ENCODE measurements at regions not wholly inside any gene's neighbourhood (a gene's known extent, or its start where the extent isn't known, plus 50 kb on each side); places are given as distances from the start of the nearest gene placed in this dataset.

DNA sequence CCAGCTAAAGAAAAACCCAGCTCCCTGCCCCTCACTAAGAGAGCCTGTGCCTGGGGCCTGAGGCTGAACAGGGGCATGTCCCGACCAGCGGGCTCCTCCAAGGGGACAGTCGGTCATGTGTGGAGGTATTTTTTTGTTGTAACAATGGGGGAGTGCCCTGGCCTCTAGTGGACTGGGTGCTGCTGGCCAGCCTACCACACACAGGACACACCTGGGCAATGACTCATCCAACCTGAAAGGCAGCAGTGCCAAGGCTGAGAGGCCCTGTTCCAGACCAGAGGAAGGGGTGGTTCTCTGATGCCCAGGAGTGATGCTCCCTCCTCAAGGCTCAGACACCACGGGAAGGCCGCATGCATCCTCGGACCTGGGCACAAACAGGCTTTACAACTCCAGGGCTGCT, 181.5 kb downstream of the OLFM1 start:
- TF ChIP-seq CTCF (IDR thresholded peaks at IDR 0.05) (no peak), TCF7L2 (IDR thresholded peaks at IDR 0.05; ENCODE audit: low read depth, low read length) (no peak), POLR2AphosphoS5 (IDR thresholded peaks at IDR 0.05; ENCODE audit: low read depth, low read length) (no peak), SIN3A (IDR thresholded peaks at IDR 0.05; ENCODE audit: borderline replicate concordance, insufficient read depth, low read depth, low read length) (no peak)
- TF ChIP-seq, protein P1, sequence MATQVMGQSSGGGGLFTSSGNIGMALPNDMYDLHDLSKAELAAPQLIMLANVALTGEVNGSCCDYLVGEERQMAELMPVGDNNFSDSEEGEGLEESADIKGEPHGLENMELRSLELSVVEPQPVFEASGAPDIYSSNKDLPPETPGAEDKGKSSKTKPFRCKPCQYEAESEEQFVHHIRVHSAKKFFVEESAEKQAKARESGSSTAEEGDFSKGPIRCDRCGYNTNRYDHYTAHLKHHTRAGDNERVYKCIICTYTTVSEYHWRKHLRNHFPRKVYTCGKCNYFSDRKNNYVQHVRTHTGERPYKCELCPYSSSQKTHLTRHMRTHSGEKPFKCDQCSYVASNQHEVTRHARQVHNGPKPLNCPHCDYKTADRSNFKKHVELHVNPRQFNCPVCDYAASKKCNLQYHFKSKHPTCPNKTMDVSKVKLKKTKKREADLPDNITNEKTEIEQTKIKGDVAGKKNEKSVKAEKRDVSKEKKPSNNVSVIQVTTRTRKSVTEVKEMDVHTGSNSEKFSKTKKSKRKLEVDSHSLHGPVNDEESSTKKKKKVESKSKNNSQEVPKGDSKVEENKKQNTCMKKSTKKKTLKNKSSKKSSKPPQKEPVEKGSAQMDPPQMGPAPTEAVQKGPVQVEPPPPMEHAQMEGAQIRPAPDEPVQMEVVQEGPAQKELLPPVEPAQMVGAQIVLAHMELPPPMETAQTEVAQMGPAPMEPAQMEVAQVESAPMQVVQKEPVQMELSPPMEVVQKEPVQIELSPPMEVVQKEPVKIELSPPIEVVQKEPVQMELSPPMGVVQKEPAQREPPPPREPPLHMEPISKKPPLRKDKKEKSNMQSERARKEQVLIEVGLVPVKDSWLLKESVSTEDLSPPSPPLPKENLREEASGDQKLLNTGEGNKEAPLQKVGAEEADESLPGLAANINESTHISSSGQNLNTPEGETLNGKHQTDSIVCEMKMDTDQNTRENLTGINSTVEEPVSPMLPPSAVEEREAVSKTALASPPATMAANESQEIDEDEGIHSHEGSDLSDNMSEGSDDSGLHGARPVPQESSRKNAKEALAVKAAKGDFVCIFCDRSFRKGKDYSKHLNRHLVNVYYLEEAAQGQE (IDR thresholded peaks at IDR 0.05; ENCODE audit: insufficient read depth in 1 of 2, low read depth in 2 of 2, low read length in 1 of 2): no peak
